Stimulated activated naive CD8-positive, alpha-beta T cell treated with anti-CD3 and anti-CD28 coated beads, Interleukin-15, Interleukin-2, amounts not matched to agents 100 U/mL and 50 U/mL, for 24 hours (primary cell): ENCODE measurements at regions not wholly inside any gene's neighbourhood (a gene's known extent, or its start where the extent isn't known, plus 50 kb on each side); places are given as distances from the start of the nearest gene placed in this dataset.

Experiments
- ATAC-seq: fragments of 150-1000 bp; cut with Tn5 transposase; one replicate; pipeline ENCODE4 v1.10.0; 2021
- DNase-seq: peaks from one replicate; pipeline ENCODE4 v3.0.0; 2021

GRCh38 chr21:21605521-21605920 lies 607.3 kb downstream of the NCAM2 start:
- DNase-seq: no peak
- ATAC-seq: no peak

DNA sequence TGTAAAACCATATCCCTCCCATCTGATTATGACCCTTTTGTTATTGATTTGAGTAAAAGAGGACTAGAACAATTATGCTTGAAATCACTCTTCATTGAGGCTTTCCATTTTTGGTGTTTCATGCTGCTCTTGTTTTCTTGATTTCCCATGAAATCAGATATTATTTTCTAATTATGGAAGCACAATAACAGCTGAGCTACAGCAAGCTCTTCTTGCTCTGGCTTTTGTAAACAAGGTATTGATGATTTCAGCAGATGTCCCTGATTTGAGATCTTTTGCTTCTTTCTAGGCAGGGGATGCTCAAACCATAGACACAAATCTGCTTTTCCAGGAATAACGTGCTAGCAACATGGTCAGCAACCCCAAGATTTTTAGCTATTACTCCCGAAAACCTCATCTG lies 607.8 kb downstream of the NCAM2 start:
- ATAC-seq (no peak), DNase-seq (no peak)

DNA sequence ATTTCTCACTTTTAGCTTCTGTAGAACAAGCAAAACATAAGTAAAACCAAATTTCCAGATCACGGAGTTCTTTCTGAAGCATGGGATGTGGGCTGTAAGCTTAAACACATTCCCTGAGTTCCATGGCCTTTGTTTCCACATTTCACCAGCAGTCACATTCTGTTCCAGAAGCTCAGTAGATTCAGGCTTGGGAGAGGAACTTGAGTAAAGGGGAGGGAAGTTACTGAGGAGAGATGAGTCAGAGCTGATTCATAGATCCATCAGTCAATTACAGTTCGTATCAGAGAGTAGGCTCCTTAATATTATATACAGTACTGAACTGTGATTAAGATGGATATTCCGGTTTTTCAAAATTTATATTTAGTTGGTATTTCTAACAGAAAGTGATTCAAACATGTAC lies 614.3 kb downstream of the NCAM2 start:
- ATAC-seq: no peak
- DNase-seq: no peak

- no peak for ATAC-seq
- no peak for DNase-seq
Measured at GRCh38 chr21:21614966-21615365, 616.8 kb downstream of the NCAM2 start.

- ATAC-seq: no peak
- DNase-seq: no peak
Measured at GRCh38 chr21:21622460-21623234, 624.4 kb downstream of the NCAM2 start.

GRCh38 chr21:21624674-21625073 lies 626.5 kb downstream of the NCAM2 start:
- DNase-seq (no peak), ATAC-seq (no peak)

- ATAC-seq (no peak), DNase-seq (no peak)
Measured at GRCh38 chr21:21631961-21632360, 633.8 kb downstream of the NCAM2 start.

GRCh38 chr21:21632926-21633325 lies 634.7 kb downstream of the NCAM2 start:
- no peak for ATAC-seq

DNA sequence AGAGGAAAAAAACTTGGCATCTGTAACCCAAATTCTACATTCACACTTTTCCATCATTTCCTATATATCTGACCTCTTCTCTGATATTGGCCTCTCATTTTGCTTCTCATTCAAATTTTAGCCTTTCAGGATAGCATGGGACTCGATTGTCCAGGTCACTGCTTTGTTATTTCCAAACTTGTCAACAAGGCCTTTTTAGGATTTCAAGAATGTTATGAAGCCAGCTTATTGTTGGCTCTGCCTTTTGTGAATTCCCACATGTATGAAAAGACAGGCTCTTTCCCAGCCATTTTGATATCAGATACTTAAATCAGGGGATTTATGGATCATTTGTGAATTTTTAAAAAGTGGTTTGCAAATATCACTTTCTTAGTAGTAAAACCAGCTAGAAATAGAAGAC lies 663.5 kb downstream of the NCAM2 start:
- DNase-seq: no peak
- ATAC-seq: no peak

More at GRCh38 chr21:21632926-21633325, 634.7 kb downstream of the NCAM2 start:
- DNase-seq: no peak

DNA sequence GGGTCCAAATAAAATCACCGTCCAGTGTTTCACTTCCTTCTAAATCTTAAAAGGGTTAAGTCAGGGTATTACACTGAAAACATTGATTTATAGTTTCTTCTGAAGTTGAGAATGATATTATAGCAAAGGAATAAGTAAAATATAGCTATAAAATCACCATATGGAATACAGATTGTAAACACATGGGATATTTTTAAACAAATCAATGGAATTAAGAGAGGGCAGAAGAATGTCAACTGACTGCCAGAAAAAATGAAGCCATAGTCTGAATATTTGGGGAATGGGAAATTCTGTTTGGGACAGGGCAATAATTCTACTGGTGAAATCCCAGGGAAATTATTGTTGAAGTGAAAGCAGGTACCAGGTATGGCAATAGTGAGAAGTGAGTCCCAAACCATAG lies 664.6 kb downstream of the NCAM2 start:
- no peak for DNase-seq
- no peak for ATAC-seq

- DNase-seq: no peak
- no peak for ATAC-seq
Measured at GRCh38 chr21:21664871-21665270, 666.7 kb downstream of the NCAM2 start.

GRCh38 chr21:21666689-21667088 lies 668.5 kb downstream of the NCAM2 start:
- DNase-seq (no peak), ATAC-seq (no peak)

DNA sequence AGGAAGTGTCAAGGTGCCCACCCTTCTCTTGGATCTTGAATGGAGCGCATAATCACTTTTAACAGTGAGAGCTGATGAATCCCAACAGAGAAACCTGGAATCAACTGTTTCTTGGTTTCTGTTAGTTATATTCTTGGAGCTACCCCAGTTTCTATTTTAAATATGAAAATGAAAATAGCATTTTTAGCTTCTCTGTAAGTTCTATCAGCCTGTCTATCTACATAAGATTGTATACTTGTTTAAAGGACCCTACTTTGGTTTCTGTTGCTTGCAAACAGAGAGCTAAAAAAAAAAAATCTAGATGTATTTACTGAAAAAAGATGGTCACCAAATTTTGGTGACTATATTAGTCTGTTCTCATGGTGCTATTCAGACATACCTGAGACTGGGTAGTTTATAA lies 670.0 kb downstream of the NCAM2 start:
- ATAC-seq (no peak), DNase-seq (no peak)

DNA sequence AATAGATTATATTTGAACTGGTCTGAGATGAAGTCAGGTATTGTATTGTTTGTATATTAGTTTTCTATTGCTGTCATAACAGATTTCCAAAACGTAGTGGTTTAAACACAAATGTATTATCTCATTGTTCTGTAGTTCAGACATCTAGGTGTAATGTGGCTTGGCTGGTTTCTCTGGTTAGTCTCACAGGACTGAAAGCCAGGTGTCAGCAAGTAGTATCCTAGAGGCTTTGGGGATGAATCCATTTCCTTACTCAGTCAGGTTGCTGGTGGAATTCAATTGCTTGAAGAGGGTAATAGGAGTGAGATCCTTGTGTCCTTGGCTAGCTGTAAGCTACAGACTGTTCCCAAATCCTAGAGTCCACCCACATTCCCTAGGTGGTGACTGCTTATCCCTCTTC lies 675.8 kb downstream of the NCAM2 start:
- DNase-seq (no peak), ATAC-seq (no peak)

- no peak for ATAC-seq
- DNase-seq: no peak
Measured at GRCh38 chr21:21675601-21676000, 677.4 kb downstream of the NCAM2 start.

DNA sequence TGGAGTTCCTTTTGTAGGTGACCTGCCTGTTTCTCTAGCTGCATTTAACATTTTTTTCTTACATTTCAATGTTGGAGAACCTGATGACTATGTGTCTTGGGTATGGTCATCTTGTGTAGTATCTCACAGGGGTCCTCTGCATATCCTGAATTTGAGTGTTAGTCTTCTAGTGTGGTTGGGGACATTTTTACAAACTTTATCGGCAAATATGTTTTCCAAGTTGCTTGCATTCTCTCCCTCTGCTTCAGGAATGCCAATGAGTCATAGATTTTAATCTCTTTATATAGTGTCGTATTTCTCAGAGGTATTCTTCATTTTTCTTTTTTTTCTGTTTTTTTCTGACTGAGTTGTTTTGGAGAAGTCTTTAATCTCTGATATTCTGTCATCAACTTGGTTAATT lies 684.0 kb downstream of the NCAM2 start:
- DNase-seq (no peak), ATAC-seq (no peak)

DNA sequence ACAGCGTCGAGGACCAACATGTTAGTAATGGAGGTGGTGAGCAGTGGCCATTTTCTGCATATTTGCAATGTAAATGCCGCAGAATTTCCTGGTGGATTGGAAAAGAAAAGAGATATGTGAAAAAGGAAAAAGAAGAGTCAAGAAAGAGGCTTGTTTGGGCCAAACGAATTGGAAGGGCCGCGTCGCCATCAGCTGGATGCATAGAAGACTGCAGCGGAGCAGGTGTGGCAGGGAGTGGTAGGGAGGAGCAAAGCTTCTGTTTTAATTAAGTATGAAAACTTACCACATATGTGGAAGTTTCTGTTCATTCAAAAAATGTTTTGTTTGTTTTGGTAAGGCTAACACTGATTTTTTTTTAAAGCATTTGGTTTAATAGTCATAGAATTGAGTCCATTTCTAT lies 690.7 kb downstream of the NCAM2 start:
- ATAC-seq (no peak), DNase-seq (no peak)

- DNase-seq (no peak), ATAC-seq (no peak)
Measured at GRCh38 chr21:21690068-21690665, 692.0 kb downstream of the NCAM2 start.

- no peak for DNase-seq
Measured at GRCh38 chr21:21712748-21713520, 714.7 kb downstream of the NCAM2 start.

DNA sequence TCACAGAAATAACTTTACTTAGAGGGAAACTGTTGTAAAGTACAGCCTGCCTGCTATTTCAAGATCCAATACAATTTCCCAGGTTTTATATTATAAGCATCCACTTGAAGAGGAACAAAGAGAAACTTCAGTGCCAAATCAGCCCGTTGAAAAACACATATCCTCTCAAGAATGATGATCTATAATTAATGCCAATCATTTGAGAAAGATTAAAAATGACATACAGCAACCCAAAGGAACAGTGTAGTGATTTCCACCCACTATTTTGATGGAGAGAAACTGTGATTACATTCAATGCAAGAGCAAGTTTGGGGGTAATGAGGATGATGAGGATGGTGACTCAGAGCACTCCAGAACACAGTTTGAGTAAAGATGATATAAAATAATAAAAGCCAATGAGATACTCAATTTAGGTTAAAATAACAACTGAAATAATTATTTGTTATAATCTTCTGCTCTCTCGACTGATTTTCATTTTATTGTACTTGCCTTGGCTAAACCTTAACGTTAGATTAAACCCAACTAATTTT lies 715.5 kb downstream of the NCAM2 start:
- no peak for ATAC-seq
- DNase-seq: no peak

More at GRCh38 chr21:21712748-21713520, 714.7 kb downstream of the NCAM2 start:
- no peak for ATAC-seq

- DNase-seq (no peak), ATAC-seq (no peak)
Measured at GRCh38 chr21:21714426-21714825, 716.2 kb downstream of the NCAM2 start.

DNA sequence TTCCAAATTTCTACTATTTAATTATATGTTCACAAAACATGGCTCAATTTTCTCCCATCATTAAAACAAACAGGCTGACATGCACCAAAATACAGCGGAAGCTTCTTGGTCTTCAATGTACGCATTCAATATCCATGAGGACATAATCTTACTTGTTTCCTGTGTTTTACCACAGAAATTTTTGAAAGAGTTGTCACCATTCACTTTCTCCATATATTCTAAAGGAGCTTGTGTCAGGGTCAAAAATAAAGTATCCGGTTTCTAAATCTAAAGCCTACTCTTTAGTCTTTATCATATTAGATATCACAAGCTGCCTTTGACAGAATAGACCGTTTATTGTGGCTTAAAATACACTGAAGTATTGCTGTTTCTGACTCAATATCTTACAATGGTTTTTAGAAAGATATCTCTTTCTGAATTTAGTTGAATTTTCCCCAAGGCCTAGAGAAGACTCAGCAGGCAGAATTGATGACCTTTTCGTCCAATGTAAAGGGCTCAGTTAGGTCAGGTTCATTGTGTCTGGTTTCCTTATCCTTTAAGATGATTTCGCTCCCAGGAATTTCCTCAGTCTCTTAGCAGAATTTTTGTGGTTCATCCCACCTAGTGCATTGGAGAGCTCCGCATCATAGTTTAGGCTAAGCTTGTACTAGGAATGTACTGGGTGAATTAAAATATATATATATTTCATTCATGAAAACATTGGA lies 717.2 kb downstream of the NCAM2 start:
- no peak for ATAC-seq
- no peak for DNase-seq
